H9 (cell line): ENCODE measurements at regions not wholly inside any gene's neighbourhood (a gene's known extent, or its start where the extent isn't known, plus 50 kb on each side); places are given as distances from the start of the nearest gene placed in this dataset.

ENCODE experiments used
- DNase-seq: peaks from one replicate; pipeline ENCODE4 v3.0.0-alpha.2; 2017
- H2AFZ ChIP-seq: one replicate; pipeline ENCODE4 v1.6.1; 2013; ENCODE audit warnings: mild to moderate bottlenecking, low read length, control low read depth, moderate library complexity
- H2AK5ac ChIP-seq: 2 replicates; pipeline ENCODE4 v1.6.1; 2013; ENCODE audit warnings: low read length, control low read depth, mixed read lengths; ENCODE audit not compliant: insufficient read length
- H2BK120ac ChIP-seq: one replicate; pipeline ENCODE4 v1.6.1; 2013; ENCODE audit warnings: low read depth, mild to moderate bottlenecking, low read length, control low read depth, inconsistent platforms; ENCODE audit not compliant: poor library complexity, severe bottlenecking
- H2BK12ac ChIP-seq: 2 replicates; pipeline ENCODE4 v1.6.1; 2013; ENCODE audit warnings: low read length, control low read depth, mixed read lengths, low read depth; ENCODE audit not compliant: insufficient read length
- H2BK15ac ChIP-seq: 2 replicates; pipeline ENCODE4 v1.6.1; 2013; ENCODE audit warnings: low read depth, low read length, control low read depth
- H2BK20ac ChIP-seq: one replicate; pipeline ENCODE4 v1.6.1; 2013; ENCODE audit warnings: low read depth, mild to moderate bottlenecking, low read length, control low read depth, inconsistent platforms; ENCODE audit not compliant: poor library complexity, severe bottlenecking
- H2BK5ac ChIP-seq: 2 replicates; pipeline ENCODE4 v1.6.1; 2013; ENCODE audit warnings: low read length, control low read depth, mixed read lengths; ENCODE audit not compliant: insufficient read length
- H3K14ac ChIP-seq: 2 replicates; pipeline ENCODE4 v1.6.1; 2013; ENCODE audit warnings: low read length, control low read depth; ENCODE audit not compliant: insufficient read depth
- H3K18ac ChIP-seq: 2 replicates; pipeline ENCODE4 v1.6.1; 2013; ENCODE audit warnings: low read depth, mild to moderate bottlenecking, mixed read lengths, low read length, control low read depth; ENCODE audit not compliant: insufficient read length
- H3K23ac ChIP-seq: 2 replicates; pipeline ENCODE4 v1.6.1; 2013; ENCODE audit warnings: low read length, control low read depth, mixed read lengths, low read depth; ENCODE audit not compliant: insufficient read length
- H3K23me2 ChIP-seq: 2 replicates; pipeline ENCODE4 v1.6.1; 2013; ENCODE audit warnings: low read depth, mild to moderate bottlenecking, mixed read lengths, low read length, control low read depth; ENCODE audit not compliant: insufficient read length, poor library complexity, severe bottlenecking
- H3K27ac ChIP-seq: 2 replicates; pipeline ENCODE4 v1.5.1; 2013; ENCODE audit warnings: low read length, control low read depth, mixed read lengths, low read depth; ENCODE audit not compliant: insufficient read length
- H3K27me3 ChIP-seq: 2 replicates; pipeline ENCODE4 v1.6.1; 2013; ENCODE audit warnings: low read length, control low read depth, inconsistent platforms; ENCODE audit not compliant: insufficient read depth
- H3K4ac ChIP-seq: 2 replicates; pipeline ENCODE4 v1.6.1; 2013; ENCODE audit warnings: low read depth, mild to moderate bottlenecking, control low read depth, inconsistent platforms, low read length, moderate library complexity
- H3K4me1 ChIP-seq: 2 replicates; pipeline ENCODE4 v1.6.1; 2013; ENCODE audit warnings: low read length, control low read depth, inconsistent platforms; ENCODE audit not compliant: insufficient read depth
- H3K4me2 ChIP-seq: 2 replicates; pipeline ENCODE4 v1.6.1; 2013; ENCODE audit warnings: low read length, control low read depth, mixed read lengths; ENCODE audit not compliant: insufficient read length, insufficient read depth
- H3K56ac ChIP-seq: 2 replicates; pipeline ENCODE4 v1.6.1; 2013; ENCODE audit warnings: low read depth, mild to moderate bottlenecking, mixed read lengths, low read length, control low read depth; ENCODE audit not compliant: insufficient read length
- H3K79me1 ChIP-seq: 2 replicates; pipeline ENCODE4 v1.6.1; 2013; ENCODE audit warnings: low read depth, mild to moderate bottlenecking, moderate library complexity, low read length, control low read depth, inconsistent platforms; ENCODE audit not compliant: insufficient read depth, poor library complexity, severe bottlenecking
- H3K79me2 ChIP-seq: 2 replicates; pipeline ENCODE4 v1.6.1; 2013; ENCODE audit warnings: low read length, control low read depth, inconsistent platforms; ENCODE audit not compliant: insufficient read depth
- H3K9ac ChIP-seq: 2 replicates; pipeline ENCODE4 v1.6.1; 2013; ENCODE audit warnings: low read length, control low read depth, mixed read lengths; ENCODE audit not compliant: insufficient read length; ENCODE audit errors: extremely low read depth
- H3K9me3 ChIP-seq: one replicate; pipeline ENCODE4 v1.6.1; 2013; ENCODE audit warnings: low read depth, low read length, inconsistent platforms; ENCODE audit not compliant: control insufficient read depth
- H3T11ph ChIP-seq: one replicate; pipeline ENCODE4 v1.6.1; 2013; ENCODE audit warnings: mild to moderate bottlenecking, low read length, control low read depth, inconsistent platforms
- H4K20me1 ChIP-seq: one replicate; pipeline ENCODE4 v1.6.1; 2013; ENCODE audit not compliant: control insufficient read depth, insufficient read length, insufficient read depth
- H4K5ac ChIP-seq: 2 replicates; pipeline ENCODE4 v1.6.1; 2013; ENCODE audit warnings: low read depth, mild to moderate bottlenecking, mixed read lengths, low read length, control low read depth; ENCODE audit not compliant: insufficient read length
- H4K8ac ChIP-seq: replicated peaks from 2 replicates; pipeline ENCODE4 v1.6.1; 2013; ENCODE audit warnings: low read length, control low read depth, mixed read lengths, low read depth; ENCODE audit not compliant: insufficient read length
- H4K91ac ChIP-seq: 2 replicates; pipeline ENCODE4 v1.6.1; 2013; ENCODE audit warnings: low read depth, mild to moderate bottlenecking, moderate library complexity, mixed read lengths, low read length, control low read depth; ENCODE audit not compliant: insufficient read length
- H3K27ac Mint-ChIP-seq, 3 experiments: 2 replicates in 2 of 3; 3 replicates in 1 of 3; pipeline ENCODE4 v1.8.0; 2020 to 2021; ENCODE audit warnings: mixed read lengths in 3 of 3, mild to moderate bottlenecking in 1 of 3, moderate library complexity in 1 of 3
- H3K27me3 Mint-ChIP-seq: 2 replicates; pipeline ENCODE4 v1.8.0; 2021; ENCODE audit warnings: low read depth, mild to moderate bottlenecking, moderate library complexity, mixed read lengths
- H3K36me3 Mint-ChIP-seq, 3 experiments: 2 replicates in 2 of 3; 3 replicates in 1 of 3; pipeline ENCODE4 v1.8.0; 2020 to 2021; ENCODE audit warnings: low read depth in 3 of 3, mixed read lengths in 3 of 3; ENCODE audit not compliant: insufficient read depth in 1 of 3
- H3K4me1 Mint-ChIP-seq, 2 experiments: 2 replicates each; pipeline ENCODE4 v1.8.0; 2020; ENCODE audit warnings: mixed read lengths in 2 of 2
- H3K4me3 Mint-ChIP-seq, 2 experiments: 2 replicates in 1 of 2; 3 replicates in 1 of 2; pipeline ENCODE4 v1.8.0; 2020 to 2021; ENCODE audit warnings: mild to moderate bottlenecking in 2 of 2, mixed read lengths in 2 of 2, moderate library complexity in 1 of 2
- H3K9me3 Mint-ChIP-seq, 2 experiments: 2 replicates in 1 of 2; 3 replicates in 1 of 2; pipeline ENCODE4 v1.8.0; 2020; ENCODE audit warnings: mild to moderate bottlenecking in 2 of 2, mixed read lengths in 2 of 2, moderate library complexity in 1 of 2
- WGBS: extraction: QIAGEN DNeasy Blood & Tissue Kit; methylation state at CpG from one replicate; pipeline ENCODE4 v1.1.7; 2013; ENCODE audit warnings: missing lambda C conversion rate, low lambda C conversion rate, mixed read lengths; ENCODE audit not compliant: insufficient read length; ENCODE audit errors: extremely low coverage; 5-methylcytosine and 5-hydroxymethylcytosine counted together
- TF ChIP-seq, protein P1 (sequence below): fragments of 200-600 bp; sonication (generic); conservative IDR thresholded peaks from 3 replicates; pipeline ENCODE4 v1.8.0; 2021; ENCODE audit warnings: antibody characterized with exemption, mild to moderate bottlenecking

DNA sequence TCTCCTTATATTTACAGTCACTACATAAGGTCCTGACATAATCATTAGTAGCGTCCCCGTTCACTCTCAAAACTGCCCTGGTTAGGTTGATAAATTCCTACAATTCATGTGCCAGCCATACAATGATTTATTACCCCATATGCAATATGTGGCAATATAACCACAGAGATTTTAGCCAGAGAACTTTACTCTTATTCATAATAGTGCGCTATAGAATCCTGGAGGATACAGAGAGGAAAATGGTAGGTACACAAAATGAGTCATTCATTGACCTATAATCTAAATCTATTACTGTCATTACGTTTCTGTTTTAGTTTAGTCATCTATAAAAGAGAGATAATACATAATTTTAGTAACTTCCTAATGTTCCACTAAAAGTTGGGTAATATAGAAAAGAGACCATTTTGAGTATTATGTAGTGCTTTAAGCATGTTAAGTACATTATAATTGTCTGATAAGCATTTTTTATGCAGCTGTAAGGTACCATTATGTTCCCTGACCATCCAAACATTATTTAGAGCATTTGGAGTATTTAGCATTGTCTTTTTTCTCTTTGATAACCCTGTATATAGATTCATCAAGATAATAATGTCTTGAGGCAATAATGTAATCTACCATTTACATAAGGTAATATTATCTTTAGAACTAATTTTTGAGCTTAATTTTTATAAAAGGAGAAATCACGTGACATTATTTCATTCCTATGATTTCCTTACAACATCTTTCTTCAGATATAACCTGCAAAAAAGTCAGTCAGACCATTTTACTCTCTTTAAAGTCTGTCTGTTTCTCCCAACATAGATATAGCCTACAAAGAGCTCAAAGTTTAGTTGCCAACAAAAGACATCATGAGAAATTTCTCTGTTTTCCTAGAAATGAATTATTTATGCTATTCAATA lies 655.5 kb upstream of the ZNF608 start:
- no peaks in the 10 kb centered on the region for H3K9me3 ChIP-seq
- Mint-ChIP-seq H3K4me3 (no peak overlapping the region), H3K4me1 (peaks cover 4 to 5% of the 10 kb centered on the region in 2 experiments; a peak in 2 of 4 replicates), H3K36me3 (peaks cover 0 to 11% (median 3%) of the 10 kb centered on the region in 3 experiments; a peak in 4 of 7 replicates), H3K27ac (no peak overlapping the region), H3K9me3 (peaks cover 2 to 5% of the 10 kb centered on the region in 2 experiments; a peak in 2 of 5 replicates), H3K27me3 (no peaks in the 10 kb centered on the region)
- no peak overlapping the region for H3K4me2 ChIP-seq
- no peak overlapping the region for H3K9ac ChIP-seq
- H2BK120ac ChIP-seq = no peak overlapping the region
- H3K4ac ChIP-seq = no peak overlapping the region
- H3K18ac ChIP-seq = no peak overlapping the region
- no peaks in the 10 kb centered on the region for H3K27me3 ChIP-seq
- H2AFZ ChIP-seq = no peak overlapping the region
- H3K23me2 ChIP-seq = no peaks in the 10 kb centered on the region
- no peak for DNase-seq
- no peak overlapping the region for H3K56ac ChIP-seq
- no peak overlapping the region for H3K14ac ChIP-seq
- no peak overlapping the region for H4K5ac ChIP-seq
- no peak overlapping the region for H2BK12ac ChIP-seq
- no peak overlapping the region for H2BK5ac ChIP-seq
- H2BK15ac ChIP-seq = no peak overlapping the region
- H4K20me1 ChIP-seq = no peaks in the 10 kb centered on the region
- H3K27ac ChIP-seq = no peak overlapping the region
- no peak overlapping the region for H4K91ac ChIP-seq
- no peaks in the 10 kb centered on the region for H3K79me1 ChIP-seq
- H3K23ac ChIP-seq = no peak overlapping the region
- H4K8ac ChIP-seq = no peak overlapping the region
- no CpG with 5 or more reads among the region's 5 CpGs for WGBS
- H3K79me2 ChIP-seq = no peaks in the 10 kb centered on the region
- TF ChIP-seq, protein P1, sequence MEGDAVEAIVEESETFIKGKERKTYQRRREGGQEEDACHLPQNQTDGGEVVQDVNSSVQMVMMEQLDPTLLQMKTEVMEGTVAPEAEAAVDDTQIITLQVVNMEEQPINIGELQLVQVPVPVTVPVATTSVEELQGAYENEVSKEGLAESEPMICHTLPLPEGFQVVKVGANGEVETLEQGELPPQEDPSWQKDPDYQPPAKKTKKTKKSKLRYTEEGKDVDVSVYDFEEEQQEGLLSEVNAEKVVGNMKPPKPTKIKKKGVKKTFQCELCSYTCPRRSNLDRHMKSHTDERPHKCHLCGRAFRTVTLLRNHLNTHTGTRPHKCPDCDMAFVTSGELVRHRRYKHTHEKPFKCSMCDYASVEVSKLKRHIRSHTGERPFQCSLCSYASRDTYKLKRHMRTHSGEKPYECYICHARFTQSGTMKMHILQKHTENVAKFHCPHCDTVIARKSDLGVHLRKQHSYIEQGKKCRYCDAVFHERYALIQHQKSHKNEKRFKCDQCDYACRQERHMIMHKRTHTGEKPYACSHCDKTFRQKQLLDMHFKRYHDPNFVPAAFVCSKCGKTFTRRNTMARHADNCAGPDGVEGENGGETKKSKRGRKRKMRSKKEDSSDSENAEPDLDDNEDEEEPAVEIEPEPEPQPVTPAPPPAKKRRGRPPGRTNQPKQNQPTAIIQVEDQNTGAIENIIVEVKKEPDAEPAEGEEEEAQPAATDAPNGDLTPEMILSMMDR = no peak
- H3T11ph ChIP-seq = no peak overlapping the region
- H3K4me1 ChIP-seq = no peaks in the 10 kb centered on the region
- H2BK20ac ChIP-seq = no peak overlapping the region
- no peak overlapping the region for H2AK5ac ChIP-seq
